Activated CD8-positive, alpha-beta memory T cell treated with anti-CD3 and anti-CD28 coated beads for 36 hours (primary cell): ENCODE measurements at regions not wholly inside any gene's neighbourhood (a gene's known extent, or its start where the extent isn't known, plus 50 kb on each side); places are given as distances from the start of the nearest gene placed in this dataset.

Source experiments
- CTCF ChIA-PET: fragments of 350-600 bp; sonication (Branson Sonifier 250); formaldehyde crosslinking; loops from one replicate; lab custom pipeline; 2021; ENCODE audit warnings: antibody characterized with exemption; lab: Charles Lee
- POLR2A ChIA-PET: fragments of 350-600 bp; sonication (Branson Sonifier 250); formaldehyde crosslinking; loops from one replicate; lab custom pipeline; 2021; ENCODE audit warnings: antibody characterized with exemption; lab: Charles Lee

GRCh38 chr11:94715225-94715624 is 52.9 kb upstream of the AMOTL1 start:
- ChIA-PET POLR2A (no interaction called here), CTCF (no interaction called here)

- ChIA-PET POLR2A (no interaction called here), CTCF (no interaction called here)
These were observed 50.5 kb upstream of the AMOTL1 start for GRCh38 chr11:94717667-94718066.
